Femur (tissue), 1 donor: ENCODE measurements at regions not wholly inside any gene's neighbourhood (a gene's known extent, or its start where the extent isn't known, plus 50 kb on each side); places are given as distances from the start of the nearest gene placed in this dataset.

Source experiments
- DNase-seq: peaks from one replicate; pipeline ENCODE4 v3.0.0-alpha.2; 2017

GRCh38 chr15:46120713-46121112, 485.9 kb downstream of the SQOR start:
- DNase-seq: no peak

DNA sequence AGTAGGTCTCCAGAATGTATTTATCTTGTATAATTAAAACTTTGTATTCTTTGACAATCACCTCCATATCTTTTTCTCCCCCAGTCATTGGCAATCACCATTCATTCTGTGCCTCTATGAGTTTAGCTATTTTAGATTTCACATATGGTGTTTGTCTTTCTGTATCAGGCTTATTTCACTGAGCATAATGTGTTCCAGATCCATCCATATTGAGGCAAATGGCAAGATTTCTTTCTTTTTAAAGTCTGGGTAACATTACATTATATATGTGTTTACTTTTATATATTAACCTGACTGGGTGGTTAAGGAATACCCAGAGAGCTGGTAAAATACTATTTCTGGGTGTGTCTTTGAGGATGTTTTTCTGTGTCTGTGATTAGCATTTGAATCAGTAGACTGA, 486.6 kb downstream of the SQOR start:
- DNase-seq: no peak

DNA sequence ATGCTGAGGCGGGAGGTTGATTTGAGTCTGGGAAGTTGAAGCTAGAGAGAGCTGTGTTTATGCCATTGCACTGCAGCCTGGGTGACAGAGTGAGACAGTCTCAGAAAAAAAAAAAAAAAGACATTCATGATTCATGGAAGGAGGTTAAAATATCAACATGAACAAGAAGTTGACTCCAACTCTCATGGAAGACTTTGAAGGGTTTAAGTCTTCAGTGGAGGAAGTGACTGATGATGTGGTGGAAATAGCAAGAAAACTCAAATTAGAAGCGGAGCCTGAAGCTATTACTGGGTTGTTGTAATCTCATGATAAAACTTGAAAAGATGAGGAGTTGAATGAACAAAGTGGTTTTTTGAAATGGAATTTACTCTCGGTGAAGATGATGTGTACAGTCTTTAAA, 491.8 kb downstream of the SQOR start:
- no peak for DNase-seq

GRCh38 chr15:46127361-46127874, 492.6 kb downstream of the SQOR start:
- no peak for DNase-seq

- no peak for DNase-seq
Measured at GRCh38 chr15:46129145-46129544, 494.3 kb downstream of the SQOR start.

GRCh38 chr15:46131876-46132275, 497.0 kb downstream of the SQOR start:
- DNase-seq: no peak

DNA sequence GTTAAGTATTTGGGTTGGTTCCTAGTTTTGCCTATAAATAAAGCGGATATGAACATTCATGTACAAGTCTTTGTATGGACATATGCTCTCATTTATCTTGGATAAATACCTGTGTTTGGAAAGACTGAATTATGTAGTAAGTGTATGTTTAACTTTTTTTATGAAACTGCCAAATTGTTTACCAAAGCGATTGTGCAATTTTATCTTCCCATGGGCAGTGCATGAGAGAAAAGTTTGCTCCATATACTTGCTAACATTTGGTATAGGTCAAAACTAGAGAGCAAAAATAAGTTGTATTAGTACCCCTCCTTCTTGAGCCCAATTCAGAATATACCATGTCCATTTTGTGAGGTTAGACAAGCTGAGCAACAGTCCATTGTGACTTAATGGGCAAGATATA, 502.6 kb downstream of the SQOR start:
- DNase-seq: no peak

- no peak for DNase-seq
Measured at GRCh38 chr15:46146002-46146401, 511.2 kb downstream of the SQOR start.

DNA sequence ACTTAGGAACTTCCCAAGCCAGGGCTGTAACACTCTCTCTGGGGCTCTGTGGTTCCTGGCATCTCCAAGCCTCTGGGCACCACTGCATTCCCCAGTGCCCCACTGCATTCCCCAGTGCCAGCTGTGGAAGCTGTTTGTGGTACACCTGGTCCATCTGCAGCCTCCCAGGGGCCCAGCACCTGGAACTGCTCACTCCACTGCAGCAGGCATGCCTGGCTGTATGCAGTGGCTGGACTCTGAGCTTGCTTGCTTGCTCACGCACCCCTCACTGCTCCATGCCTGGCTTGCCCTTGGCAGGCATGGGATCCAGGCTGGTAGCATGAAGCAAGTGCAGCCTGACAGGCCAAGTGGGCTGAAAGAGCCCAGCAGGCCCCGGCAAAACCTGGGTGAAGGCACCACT, 512.1 kb downstream of the SQOR start:
- DNase-seq: no peak

GRCh38 chr15:46151786-46152185, 517.0 kb downstream of the SQOR start:
- no peak for DNase-seq

- DNase-seq: no peak
Measured at GRCh38 chr15:46166750-46167149, 531.9 kb downstream of the SQOR start.

GRCh38 chr15:46170326-46170725, 535.5 kb downstream of the SQOR start:
- no peak for DNase-seq

DNA sequence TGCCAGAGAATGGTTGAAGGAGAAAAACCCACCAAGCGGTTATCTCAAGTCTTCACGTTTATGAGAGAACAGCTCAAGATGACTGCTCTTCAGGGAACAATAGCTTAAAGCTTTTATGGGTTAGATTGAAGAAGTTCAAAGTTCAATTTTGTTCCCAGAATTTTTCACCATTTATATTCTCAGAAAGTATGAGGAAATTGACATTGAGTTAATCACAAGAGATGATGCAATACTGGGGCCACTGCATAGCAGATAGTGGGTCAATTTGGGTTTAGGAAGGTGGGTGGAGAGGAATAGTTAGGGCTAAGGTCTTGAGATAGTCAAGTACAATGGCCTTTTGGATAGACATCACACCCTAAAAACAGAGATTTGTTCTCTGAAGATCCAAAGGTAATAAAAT, 539.3 kb downstream of the SQOR start:
- no peak for DNase-seq

- DNase-seq: no peak
Measured at GRCh38 chr15:46177219-46177618, 542.4 kb downstream of the SQOR start.

DNA sequence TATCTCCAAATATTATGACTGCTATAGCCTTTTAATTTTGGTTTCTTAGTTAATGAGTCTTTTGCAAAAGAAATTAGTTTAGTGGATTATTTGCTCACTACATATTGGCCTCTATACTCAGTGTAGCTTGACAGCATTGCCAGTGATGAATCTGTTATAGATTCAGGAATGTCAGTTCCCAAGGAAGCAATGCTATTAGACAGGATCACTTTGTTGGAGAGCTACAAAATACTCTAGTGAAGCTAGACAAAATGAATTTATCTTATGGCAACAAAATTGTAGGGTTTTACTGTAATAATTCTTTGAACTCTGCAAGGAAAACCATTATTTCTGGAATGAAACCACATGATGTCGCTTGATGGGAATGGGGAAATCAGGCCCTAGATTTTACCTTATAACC, 543.3 kb downstream of the SQOR start:
- DNase-seq: no peak

DNA sequence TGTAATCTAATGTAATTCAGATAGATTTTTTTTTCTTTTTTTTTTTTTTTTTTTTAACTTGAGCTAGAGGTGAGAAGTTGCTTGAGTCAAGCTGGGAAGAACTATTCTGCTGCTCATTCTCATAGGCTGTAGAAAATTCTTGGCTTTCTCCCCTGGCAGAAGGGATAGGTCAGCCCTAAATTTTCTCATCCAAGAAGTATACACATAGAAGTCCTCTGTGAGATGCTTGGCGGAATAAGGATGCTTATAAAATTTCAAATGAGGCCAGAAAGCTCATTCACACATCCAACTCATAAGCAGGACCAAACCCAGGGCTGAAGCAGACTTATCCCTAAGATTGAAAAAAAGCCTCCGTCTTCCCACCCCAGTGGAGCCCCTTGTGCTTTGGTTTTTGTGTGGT, 572.5 kb downstream of the SQOR start:
- no peak for DNase-seq

DNA sequence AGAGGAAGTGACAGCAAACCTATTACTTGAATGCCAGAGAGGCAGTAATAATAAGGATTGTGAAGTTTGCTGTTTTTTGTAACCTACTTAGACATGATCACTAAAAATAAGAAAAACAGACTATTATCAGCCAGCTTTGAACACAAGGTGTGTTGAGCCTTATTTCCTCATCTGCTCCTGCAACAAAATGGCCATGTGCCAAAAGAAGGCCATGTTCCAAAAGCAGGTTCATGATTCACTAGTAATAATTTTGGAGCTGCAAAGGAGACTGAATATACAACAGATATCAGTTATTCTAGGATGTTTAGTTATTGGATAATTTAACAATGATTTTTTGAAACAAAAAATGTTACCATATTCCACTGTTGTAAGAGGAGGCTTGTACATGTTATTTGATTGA, 578.7 kb downstream of the SQOR start:
- DNase-seq: no peak

- DNase-seq: no peak
Measured at GRCh38 chr15:46222826-46223225, 588.0 kb downstream of the SQOR start.

- DNase-seq: no peak
Measured at GRCh38 chr15:46229263-46229662, 594.4 kb downstream of the SQOR start.

GRCh38 chr15:46231786-46232185, 597.0 kb downstream of the SQOR start:
- no peak for DNase-seq

GRCh38 chr15:46232471-46232870, 597.6 kb downstream of the SQOR start:
- DNase-seq: no peak

- no peak for DNase-seq
Measured at GRCh38 chr15:46242935-46243334, 608.1 kb downstream of the SQOR start.

GRCh38 chr15:46251903-46252302, 617.1 kb downstream of the SQOR start:
- DNase-seq: no peak

GRCh38 chr15:46258056-46258455, 623.2 kb downstream of the SQOR start:
- no peak for DNase-seq

- no peak for DNase-seq
Measured at GRCh38 chr15:46260937-46261336, 626.1 kb downstream of the SQOR start.
